ENCODE measurements at regions not wholly inside any gene's neighbourhood (a gene's known extent, or its start where the extent isn't known, plus 50 kb on each side); places are given as distances from the start of the nearest gene placed in this dataset.

DNA sequence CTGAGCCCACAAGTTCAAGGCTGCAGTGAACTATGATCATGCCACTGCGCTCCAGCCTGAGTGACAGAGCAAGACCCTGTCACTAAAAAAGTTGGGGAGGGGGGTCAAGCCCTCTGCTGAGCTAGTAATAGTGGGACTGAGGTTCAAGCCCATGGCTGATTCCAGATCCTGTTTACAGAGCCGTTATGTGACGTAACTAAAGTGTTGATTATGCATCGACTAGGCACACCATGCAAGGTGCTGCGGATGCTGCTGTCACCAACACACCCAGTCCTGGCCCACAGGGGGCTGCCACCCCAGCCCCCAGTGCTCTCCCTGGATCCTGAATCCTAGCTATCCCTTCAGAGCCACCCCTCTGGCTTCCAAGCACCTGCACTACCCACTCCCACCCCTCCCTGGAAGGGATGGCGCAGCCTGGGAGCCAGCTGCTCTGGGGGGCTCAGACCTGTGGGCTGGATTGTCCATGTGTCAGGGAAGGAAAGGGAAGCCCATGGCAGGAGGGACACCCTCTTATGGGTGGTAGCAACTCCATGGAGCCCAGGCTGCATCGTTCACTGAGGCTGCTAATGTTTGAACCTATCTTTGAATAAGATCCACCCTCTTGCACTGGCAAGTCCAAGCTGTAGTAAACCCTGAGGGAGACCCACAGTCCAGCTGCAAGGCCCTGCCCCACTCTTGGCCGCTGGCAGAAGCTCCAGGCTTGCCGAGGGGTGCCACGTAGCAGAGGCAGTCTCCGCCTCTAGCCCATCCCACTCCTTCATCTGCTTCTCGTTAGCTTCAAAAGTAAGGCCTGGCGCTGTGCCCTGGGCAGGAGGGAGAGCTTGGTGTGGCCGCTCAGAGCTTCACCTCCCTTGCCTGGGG is 95.0 kb downstream of the SNX5 start:
- no peak for DNase-seq
- WGBS, 2 donors: 20 to 47% methylated on average over 7 to 9 of the region's 14 CpGs
- no peak for TF ChIP-seq POLR2A (IDR thresholded peaks at IDR 0.05)
- TF ChIP-seq, protein P1, sequence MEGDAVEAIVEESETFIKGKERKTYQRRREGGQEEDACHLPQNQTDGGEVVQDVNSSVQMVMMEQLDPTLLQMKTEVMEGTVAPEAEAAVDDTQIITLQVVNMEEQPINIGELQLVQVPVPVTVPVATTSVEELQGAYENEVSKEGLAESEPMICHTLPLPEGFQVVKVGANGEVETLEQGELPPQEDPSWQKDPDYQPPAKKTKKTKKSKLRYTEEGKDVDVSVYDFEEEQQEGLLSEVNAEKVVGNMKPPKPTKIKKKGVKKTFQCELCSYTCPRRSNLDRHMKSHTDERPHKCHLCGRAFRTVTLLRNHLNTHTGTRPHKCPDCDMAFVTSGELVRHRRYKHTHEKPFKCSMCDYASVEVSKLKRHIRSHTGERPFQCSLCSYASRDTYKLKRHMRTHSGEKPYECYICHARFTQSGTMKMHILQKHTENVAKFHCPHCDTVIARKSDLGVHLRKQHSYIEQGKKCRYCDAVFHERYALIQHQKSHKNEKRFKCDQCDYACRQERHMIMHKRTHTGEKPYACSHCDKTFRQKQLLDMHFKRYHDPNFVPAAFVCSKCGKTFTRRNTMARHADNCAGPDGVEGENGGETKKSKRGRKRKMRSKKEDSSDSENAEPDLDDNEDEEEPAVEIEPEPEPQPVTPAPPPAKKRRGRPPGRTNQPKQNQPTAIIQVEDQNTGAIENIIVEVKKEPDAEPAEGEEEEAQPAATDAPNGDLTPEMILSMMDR (IDR thresholded peaks at IDR 0.05): no peak
- Histone ChIP-seq H3K36me3 (no peaks in the 10 kb centered on the region), H3K4me3 (peak overlapping the region in 1 of 4 donors; percentile 49), H3K9me3 (no peaks in the 10 kb centered on the region), H3K27me3 (peaks cover 0 to 4% (median 0%) of the 10 kb centered on the region in 4 donors), H3K4me1 (peaks cover 27 to 38% (median 27%) of the 10 kb centered on the region in 3 donors), H3K27ac (peak overlapping the region in 3 of 4 donors; percentile 57 to 74 (median 67))
- intact Hi-C loops (cut with DNase I): no loop called here

- 15 to 45% methylated on average over 3 to 5 of the region's 5 CpGs for WGBS, 2 donors
- Histone ChIP-seq H3K4me1 (peaks cover 27 to 38% (median 27%) of the 10 kb centered on the region in 3 donors), H3K9me3 (no peaks in the 10 kb centered on the region), H3K27ac (peak overlapping the region in 1 of 4 donors; percentile 74), H3K36me3 (no peaks in the 10 kb centered on the region), H3K27me3 (no peaks in the 10 kb centered on the region), H3K4me3 (no peak overlapping the region)
- DNase-seq: no peak
- intact Hi-C loops (cut with DNase I): no loop called here
- no peak for TF ChIP-seq POLR2A (IDR thresholded peaks at IDR 0.05)
- TF ChIP-seq, protein P1 (IDR thresholded peaks at IDR 0.05): no peak
Observed at GRCh38 chr20:17872959-17873358, 95.6 kb downstream of the SNX5 start.

GRCh38 chr20:17872434-17872833 is 96.2 kb downstream of the SNX5 start:
- TF ChIP-seq, protein P1 (IDR thresholded peaks at IDR 0.05): no peak
- no peak for TF ChIP-seq POLR2A (IDR thresholded peaks at IDR 0.05)
- H3K9me3 ChIP-seq: no peaks in the 10 kb centered on the region
- DNase-seq: no peak
- intact Hi-C loops (cut with DNase I): no loop called here
- no peaks in the 10 kb centered on the region for H3K27me3 ChIP-seq
- 71 to 81% methylated on average over 12 to 13 of the region's 13 CpGs for WGBS, 2 donors
- H3K4me1 ChIP-seq: peaks cover 27 to 38% (median 27%) of the 10 kb centered on the region in 3 donors
- peak overlapping the region in 1 of 4 donors; percentile 7 for H3K27ac ChIP-seq
- no peak overlapping the region for H3K4me3 ChIP-seq
- no peaks in the 10 kb centered on the region for H3K36me3 ChIP-seq

DNA sequence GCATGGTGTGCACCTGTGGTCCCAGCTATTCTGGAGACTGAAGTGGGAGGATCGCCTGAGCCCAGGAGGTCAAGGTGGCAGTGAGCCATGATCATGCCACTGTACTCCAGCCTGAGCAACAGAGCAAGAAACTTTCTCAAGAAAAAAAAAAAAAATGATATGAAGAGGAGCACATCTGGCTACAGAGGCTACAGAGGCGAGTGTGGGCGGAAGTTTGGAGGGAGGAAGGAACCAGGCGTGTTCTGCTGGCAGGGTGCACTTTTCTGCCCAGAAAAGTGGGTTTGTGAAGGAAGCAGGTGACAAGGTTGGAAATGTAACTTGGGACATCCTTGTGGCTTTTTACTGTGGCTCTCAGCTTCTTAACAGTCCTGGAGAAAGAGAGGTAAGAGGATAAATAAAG is 96.7 kb downstream of the SNX5 start:
- Histone ChIP-seq H3K27me3 (no peaks in the 10 kb centered on the region), H3K36me3 (no peaks in the 10 kb centered on the region), H3K4me3 (no peak overlapping the region), H3K27ac (no peak overlapping the region), H3K9me3 (no peaks in the 10 kb centered on the region), H3K4me1 (peaks cover 27 to 38% (median 27%) of the 10 kb centered on the region in 3 donors)
- no peak for DNase-seq
- intact Hi-C loops (cut with DNase I): no loop called here
- TF ChIP-seq POLR2A (IDR thresholded peaks at IDR 0.05): no peak
- TF ChIP-seq, protein P1 (IDR thresholded peaks at IDR 0.05): no peak
- WGBS, 2 donors: 33 to 46% methylated on average over 4 of the region's 4 CpGs

DNA sequence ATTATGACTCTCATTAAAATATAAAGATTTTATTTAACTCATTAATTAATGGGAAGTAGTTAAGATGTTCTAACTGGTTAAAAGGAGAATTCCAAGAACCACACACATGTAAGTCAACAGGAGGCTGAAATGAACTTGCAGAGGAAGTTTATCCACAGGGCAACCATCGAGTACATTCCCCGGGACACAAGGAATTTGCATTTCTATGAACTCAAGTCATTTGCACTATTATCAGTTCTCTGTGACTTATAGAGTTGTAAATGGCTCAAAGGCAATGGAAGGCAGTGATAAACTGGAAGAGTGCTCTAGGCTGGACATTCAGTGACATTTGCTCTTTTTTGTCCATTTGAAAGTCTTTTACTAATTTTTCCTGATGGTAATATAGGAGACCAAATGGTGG is 97.4 kb downstream of the SNX5 start:
- H3K9me3 ChIP-seq: no peaks in the 10 kb centered on the region
- no peak overlapping the region for H3K4me3 ChIP-seq
- no peaks in the 10 kb centered on the region for H3K36me3 ChIP-seq
- DNase-seq: no peak
- TF ChIP-seq POLR2A (IDR thresholded peaks at IDR 0.05): no peak
- TF ChIP-seq, protein P1 (IDR thresholded peaks at IDR 0.05): no peak
- no peak overlapping the region for H3K27ac ChIP-seq
- WGBS, 2 donors: 42 to 60% methylated on average over 2 of the region's 2 CpGs
- H3K27me3 ChIP-seq: no peaks in the 10 kb centered on the region
- intact Hi-C loops (cut with DNase I): no loop called here
- H3K4me1 ChIP-seq: peaks cover 26 to 32% (median 27%) of the 10 kb centered on the region in 3 donors
